Heart left ventricle (tissue), 13 donors: ENCODE measurements at regions not wholly inside any gene's neighbourhood (a gene's known extent, or its start where the extent isn't known, plus 50 kb on each side); places are given as distances from the start of the nearest gene placed in this dataset.

Experiments
- POLR2A ChIP-seq, 2 donors: fragments of 450-650 bp; IDR thresholded peaks; one replicate each; pipeline ENCODE4 v1.6.1; 2017; ENCODE audit warnings: antibody characterized with exemption in 2 of 2, mild to moderate bottlenecking in 2 of 2, moderate library complexity in 2 of 2
- TF ChIP-seq, protein P1 (sequence below), 12 donors: fragments of 200-600 bp; sonication (generic) in 4 of 12; IDR thresholded peaks; one replicate each; pipeline versions ENCODE4 v1.5.0 to v1.8.0; 2018 to 2022; ENCODE audit warnings: antibody characterized with exemption in 12 of 12, mild to moderate bottlenecking in 5 of 12
- donor health status: ischemic (EF 13 %, LVEDD 7.1; RV severe dilation, severe dysfunction).
- donor health status: DM: no; HTN: yes; CAD: no.
- donor health status: DM: no; HTN: no; CAD: no.
- donor health status: ischemic (EF 25% LVEDD 6.9; RV normal size, moderate dysfunction).
- donor health status: ischemic (EF 25% LVEDD 5.7; RV mildly dilated, moderate dysfunction).
- donor health status: ischemic (EF 35%, LVEDD 5.7; RV mildly dilated, moderate dysfunction).
- donor health status: nonischemic (EF 11% LVEDD 7.7; RV severe dilation, severe dysfunction).
- donor health status: DM: yes; HTN: yes; CAD: no.
- donor health status: PGD.
- donor health status: ischemic (EF 29% LVEDD 5.4; RV normal size, mild dysfunction).
- donor health status: nonischemic (EF 23%, LVEDD 6.1; RV moderate dilation, normal function).

DNA sequence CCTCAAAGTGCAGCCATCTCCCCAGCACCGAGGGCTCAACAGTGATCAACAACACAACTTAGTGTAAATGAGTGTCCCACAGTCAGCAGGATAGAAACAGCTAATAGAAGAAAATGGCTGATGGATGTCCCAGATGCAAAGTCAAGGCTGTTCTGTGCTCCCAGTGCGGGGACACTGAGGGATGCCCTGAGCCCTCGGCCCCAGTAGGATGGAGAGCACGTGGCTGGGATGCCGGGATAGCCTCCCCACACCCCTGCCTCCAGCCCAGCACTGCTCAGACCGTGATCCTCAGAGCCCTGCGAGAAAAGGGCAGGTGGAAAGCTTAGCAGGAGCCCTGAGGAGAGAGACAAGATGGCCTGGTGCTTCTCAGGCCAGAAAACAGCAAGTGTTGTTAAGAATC, 243.9 kb upstream of the TCERG1L start:
- TF ChIP-seq, protein P1, sequence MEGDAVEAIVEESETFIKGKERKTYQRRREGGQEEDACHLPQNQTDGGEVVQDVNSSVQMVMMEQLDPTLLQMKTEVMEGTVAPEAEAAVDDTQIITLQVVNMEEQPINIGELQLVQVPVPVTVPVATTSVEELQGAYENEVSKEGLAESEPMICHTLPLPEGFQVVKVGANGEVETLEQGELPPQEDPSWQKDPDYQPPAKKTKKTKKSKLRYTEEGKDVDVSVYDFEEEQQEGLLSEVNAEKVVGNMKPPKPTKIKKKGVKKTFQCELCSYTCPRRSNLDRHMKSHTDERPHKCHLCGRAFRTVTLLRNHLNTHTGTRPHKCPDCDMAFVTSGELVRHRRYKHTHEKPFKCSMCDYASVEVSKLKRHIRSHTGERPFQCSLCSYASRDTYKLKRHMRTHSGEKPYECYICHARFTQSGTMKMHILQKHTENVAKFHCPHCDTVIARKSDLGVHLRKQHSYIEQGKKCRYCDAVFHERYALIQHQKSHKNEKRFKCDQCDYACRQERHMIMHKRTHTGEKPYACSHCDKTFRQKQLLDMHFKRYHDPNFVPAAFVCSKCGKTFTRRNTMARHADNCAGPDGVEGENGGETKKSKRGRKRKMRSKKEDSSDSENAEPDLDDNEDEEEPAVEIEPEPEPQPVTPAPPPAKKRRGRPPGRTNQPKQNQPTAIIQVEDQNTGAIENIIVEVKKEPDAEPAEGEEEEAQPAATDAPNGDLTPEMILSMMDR (IDR thresholded peaks at IDR 0.05): no peak
- no peak for TF ChIP-seq POLR2A (IDR thresholded peaks at IDR 0.05)
